GM18505 (cell line): ENCODE measurements at regions not wholly inside any gene's neighbourhood (a gene's known extent, or its start where the extent isn't known, plus 50 kb on each side); places are given as distances from the start of the nearest gene placed in this dataset.

ENCODE experiments used
- ATAC-seq: cut with Tn5 transposase; IDR thresholded peaks from one replicate; pipeline ENCODE4 v1.9.1; 2021; ENCODE audit not compliant: unreplicated experiment
- POLR2A ChIP-seq: IDR thresholded peaks from 4 replicates; pipeline ENCODE4 v1.6.1; 2011; ENCODE audit warnings: borderline replicate concordance; ENCODE audit not compliant: insufficient read depth, insufficient read length; ENCODE audit errors: extremely low read depth

DNA sequence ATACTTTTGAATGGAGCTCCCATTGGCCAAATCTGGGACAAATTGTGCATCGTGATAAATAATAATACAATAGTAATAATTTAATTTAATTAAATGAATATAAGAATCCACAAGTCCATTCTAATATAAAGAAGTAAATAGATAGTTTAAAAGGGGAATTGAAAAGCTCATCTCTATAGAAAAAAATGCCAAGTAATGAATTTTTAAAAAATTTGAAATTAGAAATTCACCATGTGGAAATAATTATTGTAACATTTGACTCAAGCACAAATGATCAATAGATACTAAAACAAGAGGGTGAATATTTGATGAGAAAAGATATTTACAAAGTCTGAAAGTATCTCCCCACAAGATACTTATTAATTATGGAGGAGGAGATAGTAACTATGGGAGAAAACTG lies 467.4 kb downstream of the CETN3 start:
- no peak for ATAC-seq
- TF ChIP-seq POLR2A: no peak

DNA sequence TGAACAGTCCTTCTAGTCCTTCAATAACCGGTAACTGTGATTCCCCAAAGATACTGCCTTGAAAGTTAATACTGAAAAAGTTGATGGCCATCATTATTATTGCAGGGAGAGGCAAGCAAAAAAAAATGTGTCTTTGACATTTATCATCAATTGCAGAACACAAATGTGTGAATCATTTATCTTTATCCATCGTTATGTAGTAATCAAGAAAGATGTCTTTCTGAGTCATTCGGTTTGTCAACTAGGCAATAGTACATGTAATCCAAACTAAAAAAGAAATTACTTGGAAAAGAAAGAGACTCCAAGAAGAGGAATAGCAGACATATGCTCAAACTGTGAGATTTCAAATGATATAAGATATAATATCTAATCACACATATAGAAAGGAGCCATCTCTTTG lies 473.0 kb downstream of the CETN3 start:
- no peak for ATAC-seq
- TF ChIP-seq POLR2A: no peak

DNA sequence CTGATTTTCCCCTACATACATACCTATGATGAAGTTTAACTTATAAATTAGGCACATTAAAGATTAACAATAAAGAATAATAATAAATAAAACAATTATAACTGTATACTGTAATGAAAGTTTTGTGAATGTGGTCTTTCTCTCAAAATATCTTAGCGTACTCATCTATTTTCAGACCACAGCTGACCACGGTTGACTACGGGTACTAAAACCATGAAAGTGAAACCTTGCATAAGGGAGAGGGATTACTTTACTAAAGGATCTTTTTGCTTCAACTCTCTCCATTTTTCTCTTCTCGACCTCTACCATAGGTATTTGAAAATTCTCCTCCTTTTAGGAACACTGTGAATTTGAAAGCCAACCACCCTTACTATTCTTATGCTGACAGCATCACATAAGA lies 475.5 kb downstream of the CETN3 start:
- TF ChIP-seq POLR2A: no peak
- no peak for ATAC-seq

- ATAC-seq: no peak
- no peak for TF ChIP-seq POLR2A
Observed at GRCh38 chr5:89932771-89933181, 476.8 kb downstream of the CETN3 start.

- ATAC-seq: peak; percentile 89
- TF ChIP-seq POLR2A: no peak
Observed at GRCh38 chr5:89930591-89931392, 478.8 kb downstream of the CETN3 start.

GRCh38 chr5:89929834-89930233 lies 479.7 kb downstream of the CETN3 start:
- no peak for ATAC-seq
- no peak for TF ChIP-seq POLR2A

GRCh38 chr5:89929173-89929572 lies 480.4 kb downstream of the CETN3 start:
- TF ChIP-seq POLR2A: no peak
- no peak for ATAC-seq

DNA sequence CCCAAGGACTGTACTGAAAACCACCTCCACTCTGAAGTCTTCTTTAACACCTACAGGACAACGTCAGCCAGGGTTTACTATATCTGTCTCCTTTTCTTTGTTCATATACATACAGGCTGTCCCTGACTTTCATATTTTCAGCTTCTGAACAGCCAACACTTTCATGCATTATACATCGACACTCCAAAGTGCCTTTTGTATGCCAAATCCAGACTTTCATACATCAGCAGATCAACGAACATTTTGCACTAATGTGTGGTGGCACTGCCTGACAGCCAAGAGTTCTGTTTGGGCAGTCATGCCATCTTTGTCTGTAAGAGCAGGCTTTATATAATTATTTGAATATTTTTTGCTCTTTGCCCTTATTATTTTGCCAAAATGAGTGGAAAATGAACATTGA lies 487.4 kb downstream of the CETN3 start:
- TF ChIP-seq POLR2A: no peak
- no peak for ATAC-seq

- TF ChIP-seq POLR2A: no peak
- no peak for ATAC-seq
Observed at GRCh38 chr5:89917112-89917511, 492.4 kb downstream of the CETN3 start.

DNA sequence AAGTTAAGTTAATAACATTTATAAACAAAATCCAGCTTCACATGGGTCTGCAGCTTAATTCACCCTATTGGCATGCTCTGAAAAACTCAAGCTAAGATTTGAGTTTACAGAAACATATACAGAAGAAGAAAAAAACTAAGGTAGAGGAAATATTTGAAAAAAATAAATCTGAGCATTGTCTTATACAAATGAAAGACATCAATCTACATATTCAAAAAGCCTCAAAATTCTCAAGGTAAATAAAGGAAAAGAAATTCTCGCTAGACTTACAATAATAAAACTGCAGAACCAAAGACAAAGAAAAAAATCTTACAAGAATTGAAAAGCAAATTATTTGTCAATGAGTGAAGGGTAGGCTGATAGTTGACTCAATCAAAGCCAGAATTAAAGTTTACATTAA lies 493.4 kb downstream of the CETN3 start:
- no peak for TF ChIP-seq POLR2A
- ATAC-seq: no peak

GRCh38 chr5:89908876-89909275 lies 500.7 kb downstream of the CETN3 start:
- no peak for TF ChIP-seq POLR2A
- no peak for ATAC-seq

GRCh38 chr5:89904442-89904841 lies 505.1 kb downstream of the CETN3 start:
- no peak for TF ChIP-seq POLR2A

DNA sequence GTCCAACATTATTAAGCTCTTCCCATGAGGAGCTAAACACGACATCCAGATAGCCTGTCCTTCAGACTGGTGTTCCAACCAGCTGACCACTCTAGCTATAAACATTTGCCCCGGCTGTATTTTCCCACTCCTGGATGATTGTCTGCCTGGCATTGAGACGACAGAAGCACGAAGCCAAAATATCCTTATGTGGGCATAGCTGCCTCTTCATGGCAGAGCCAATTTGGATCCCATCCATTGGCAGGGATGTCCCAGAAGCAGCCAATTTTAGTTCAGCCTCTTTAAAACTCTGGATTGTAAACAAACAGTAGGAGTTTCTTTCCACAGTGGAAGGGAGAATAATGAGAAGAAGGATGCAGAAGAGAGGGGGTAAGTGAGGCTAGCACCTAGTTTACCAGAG lies 507.6 kb downstream of the CETN3 start:
- no peak for TF ChIP-seq POLR2A
- no peak for ATAC-seq

More at GRCh38 chr5:89904442-89904841, 505.1 kb downstream of the CETN3 start:
- no peak for ATAC-seq

DNA sequence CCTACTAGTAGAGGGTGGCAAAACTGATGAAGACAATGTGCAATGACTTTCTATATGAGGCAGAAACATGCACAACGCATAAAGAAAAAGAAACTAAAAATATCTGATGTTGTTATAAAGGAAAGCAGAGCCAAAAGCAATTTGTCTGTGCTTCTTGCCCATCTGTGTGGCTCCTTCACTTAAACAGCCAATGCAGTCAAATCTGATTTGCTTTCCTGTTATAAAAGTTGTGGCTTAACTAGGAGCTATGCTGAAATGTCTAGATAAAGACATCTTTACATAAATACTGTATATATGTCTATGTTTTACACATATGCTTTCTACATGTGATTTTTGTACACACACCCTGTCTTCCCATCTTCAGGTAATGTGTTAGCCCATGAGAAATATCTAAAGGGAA lies 508.2 kb downstream of the CETN3 start:
- no peak for ATAC-seq
- no peak for TF ChIP-seq POLR2A
